ENCODE measurements at regions not wholly inside any gene's neighbourhood (a gene's known extent, or its start where the extent isn't known, plus 50 kb on each side); places are given as distances from the start of the nearest gene placed in this dataset.

DNA sequence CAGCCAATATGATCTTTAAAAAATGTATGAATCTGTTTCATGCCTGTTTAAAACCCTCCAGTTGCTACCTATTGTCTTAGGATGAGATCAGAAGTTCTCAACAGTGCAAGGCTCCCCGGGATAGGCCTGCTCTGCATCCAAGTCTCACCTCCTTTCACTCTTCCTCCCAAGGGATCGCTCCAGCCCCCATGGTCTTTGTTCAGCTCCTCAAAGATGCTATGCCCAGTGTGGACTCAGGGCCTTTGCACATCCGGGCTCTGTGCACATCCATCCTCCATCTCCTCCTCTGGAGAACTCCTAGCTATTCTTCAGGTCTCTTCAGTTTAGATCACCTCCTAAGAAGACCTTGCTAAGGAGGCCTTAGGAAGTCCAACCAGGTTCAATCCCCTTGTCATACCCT is 82.7 kb upstream of the LEP start:
- H3K36me3 Mint-ChIP-seq = no peaks in the 10 kb centered on the region
- no peak for TF ChIP-seq FOXP1 (CRISPR knock-in tag; IDR thresholded peaks at IDR 0.05; ENCODE audit: borderline replicate concordance)
- TF ChIP-seq TP53 (CRISPR knock-in tag; IDR thresholded peaks at IDR 0.05) = no peak
- TF ChIP-seq, protein P1, sequence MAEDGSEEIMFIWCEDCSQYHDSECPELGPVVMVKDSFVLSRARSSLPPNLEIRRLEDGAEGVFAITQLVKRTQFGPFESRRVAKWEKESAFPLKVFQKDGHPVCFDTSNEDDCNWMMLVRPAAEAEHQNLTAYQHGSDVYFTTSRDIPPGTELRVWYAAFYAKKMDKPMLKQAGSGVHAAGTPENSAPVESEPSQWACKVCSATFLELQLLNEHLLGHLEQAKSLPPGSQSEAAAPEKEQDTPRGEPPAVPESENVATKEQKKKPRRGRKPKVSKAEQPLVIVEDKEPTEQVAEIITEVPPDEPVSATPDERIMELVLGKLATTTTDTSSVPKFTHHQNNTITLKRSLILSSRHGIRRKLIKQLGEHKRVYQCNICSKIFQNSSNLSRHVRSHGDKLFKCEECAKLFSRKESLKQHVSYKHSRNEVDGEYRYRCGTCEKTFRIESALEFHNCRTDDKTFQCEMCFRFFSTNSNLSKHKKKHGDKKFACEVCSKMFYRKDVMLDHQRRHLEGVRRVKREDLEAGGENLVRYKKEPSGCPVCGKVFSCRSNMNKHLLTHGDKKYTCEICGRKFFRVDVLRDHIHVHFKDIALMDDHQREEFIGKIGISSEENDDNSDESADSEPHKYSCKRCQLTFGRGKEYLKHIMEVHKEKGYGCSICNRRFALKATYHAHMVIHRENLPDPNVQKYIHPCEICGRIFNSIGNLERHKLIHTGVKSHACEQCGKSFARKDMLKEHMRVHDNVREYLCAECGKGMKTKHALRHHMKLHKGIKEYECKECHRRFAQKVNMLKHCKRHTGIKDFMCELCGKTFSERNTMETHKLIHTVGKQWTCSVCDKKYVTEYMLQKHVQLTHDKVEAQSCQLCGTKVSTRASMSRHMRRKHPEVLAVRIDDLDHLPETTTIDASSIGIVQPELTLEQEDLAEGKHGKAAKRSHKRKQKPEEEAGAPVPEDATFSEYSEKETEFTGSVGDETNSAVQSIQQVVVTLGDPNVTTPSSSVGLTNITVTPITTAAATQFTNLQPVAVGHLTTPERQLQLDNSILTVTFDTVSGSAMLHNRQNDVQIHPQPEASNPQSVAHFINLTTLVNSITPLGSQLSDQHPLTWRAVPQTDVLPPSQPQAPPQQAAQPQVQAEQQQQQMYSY (CRISPR knock-in tag; IDR thresholded peaks at IDR 0.05) = no peak
- no peak for TF ChIP-seq FOXK1 (CRISPR knock-in tag; IDR thresholded peaks at IDR 0.05)
- TF ChIP-seq GABPB1 (CRISPR knock-in tag; IDR thresholded peaks at IDR 0.05) = no peak
- TF ChIP-seq, protein P2, sequence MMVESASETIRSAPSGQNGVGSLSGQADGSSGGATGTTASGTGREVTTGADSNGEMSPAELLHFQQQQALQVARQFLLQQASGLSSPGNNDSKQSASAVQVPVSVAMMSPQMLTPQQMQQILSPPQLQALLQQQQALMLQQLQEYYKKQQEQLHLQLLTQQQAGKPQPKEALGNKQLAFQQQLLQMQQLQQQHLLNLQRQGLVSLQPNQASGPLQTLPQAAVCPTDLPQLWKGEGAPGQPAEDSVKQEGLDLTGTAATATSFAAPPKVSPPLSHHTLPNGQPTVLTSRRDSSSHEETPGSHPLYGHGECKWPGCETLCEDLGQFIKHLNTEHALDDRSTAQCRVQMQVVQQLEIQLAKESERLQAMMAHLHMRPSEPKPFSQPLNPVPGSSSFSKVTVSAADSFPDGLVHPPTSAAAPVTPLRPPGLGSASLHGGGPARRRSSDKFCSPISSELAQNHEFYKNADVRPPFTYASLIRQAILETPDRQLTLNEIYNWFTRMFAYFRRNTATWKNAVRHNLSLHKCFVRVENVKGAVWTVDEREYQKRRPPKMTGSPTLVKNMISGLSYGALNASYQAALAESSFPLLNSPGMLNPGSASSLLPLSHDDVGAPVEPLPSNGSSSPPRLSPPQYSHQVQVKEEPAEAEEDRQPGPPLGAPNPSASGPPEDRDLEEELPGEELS (CRISPR knock-in tag; IDR thresholded peaks at IDR 0.05) = no peak
- TF ChIP-seq, protein P3, sequence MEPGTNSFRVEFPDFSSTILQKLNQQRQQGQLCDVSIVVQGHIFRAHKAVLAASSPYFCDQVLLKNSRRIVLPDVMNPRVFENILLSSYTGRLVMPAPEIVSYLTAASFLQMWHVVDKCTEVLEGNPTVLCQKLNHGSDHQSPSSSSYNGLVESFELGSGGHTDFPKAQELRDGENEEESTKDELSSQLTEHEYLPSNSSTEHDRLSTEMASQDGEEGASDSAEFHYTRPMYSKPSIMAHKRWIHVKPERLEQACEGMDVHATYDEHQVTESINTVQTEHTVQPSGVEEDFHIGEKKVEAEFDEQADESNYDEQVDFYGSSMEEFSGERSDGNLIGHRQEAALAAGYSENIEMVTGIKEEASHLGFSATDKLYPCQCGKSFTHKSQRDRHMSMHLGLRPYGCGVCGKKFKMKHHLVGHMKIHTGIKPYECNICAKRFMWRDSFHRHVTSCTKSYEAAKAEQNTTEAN (CRISPR knock-in tag; IDR thresholded peaks at IDR 0.05) = no peak
- no peak for TF ChIP-seq ZNF317 (CRISPR knock-in tag; IDR thresholded peaks at IDR 0.05; ENCODE audit: borderline replicate concordance, low read depth)
- no peak for TF ChIP-seq JAZF1 (CRISPR knock-in tag; IDR thresholded peaks at IDR 0.05)
- TF ChIP-seq ZNF138 (CRISPR knock-in tag; conservative IDR thresholded peaks at IDR 0.05) = no peak
- TF ChIP-seq, protein P4, sequence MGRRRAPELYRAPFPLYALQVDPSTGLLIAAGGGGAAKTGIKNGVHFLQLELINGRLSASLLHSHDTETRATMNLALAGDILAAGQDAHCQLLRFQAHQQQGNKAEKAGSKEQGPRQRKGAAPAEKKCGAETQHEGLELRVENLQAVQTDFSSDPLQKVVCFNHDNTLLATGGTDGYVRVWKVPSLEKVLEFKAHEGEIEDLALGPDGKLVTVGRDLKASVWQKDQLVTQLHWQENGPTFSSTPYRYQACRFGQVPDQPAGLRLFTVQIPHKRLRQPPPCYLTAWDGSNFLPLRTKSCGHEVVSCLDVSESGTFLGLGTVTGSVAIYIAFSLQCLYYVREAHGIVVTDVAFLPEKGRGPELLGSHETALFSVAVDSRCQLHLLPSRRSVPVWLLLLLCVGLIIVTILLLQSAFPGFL (CRISPR knock-in tag; IDR thresholded peaks at IDR 0.05; ENCODE audit: borderline replicate concordance) = no peak
- TF ChIP-seq SP1 (CRISPR knock-in tag; conservative IDR thresholded peaks at IDR 0.05) = no peak
- TF ChIP-seq, protein P5, sequence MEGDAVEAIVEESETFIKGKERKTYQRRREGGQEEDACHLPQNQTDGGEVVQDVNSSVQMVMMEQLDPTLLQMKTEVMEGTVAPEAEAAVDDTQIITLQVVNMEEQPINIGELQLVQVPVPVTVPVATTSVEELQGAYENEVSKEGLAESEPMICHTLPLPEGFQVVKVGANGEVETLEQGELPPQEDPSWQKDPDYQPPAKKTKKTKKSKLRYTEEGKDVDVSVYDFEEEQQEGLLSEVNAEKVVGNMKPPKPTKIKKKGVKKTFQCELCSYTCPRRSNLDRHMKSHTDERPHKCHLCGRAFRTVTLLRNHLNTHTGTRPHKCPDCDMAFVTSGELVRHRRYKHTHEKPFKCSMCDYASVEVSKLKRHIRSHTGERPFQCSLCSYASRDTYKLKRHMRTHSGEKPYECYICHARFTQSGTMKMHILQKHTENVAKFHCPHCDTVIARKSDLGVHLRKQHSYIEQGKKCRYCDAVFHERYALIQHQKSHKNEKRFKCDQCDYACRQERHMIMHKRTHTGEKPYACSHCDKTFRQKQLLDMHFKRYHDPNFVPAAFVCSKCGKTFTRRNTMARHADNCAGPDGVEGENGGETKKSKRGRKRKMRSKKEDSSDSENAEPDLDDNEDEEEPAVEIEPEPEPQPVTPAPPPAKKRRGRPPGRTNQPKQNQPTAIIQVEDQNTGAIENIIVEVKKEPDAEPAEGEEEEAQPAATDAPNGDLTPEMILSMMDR (IDR thresholded peaks at IDR 0.05) = no peak
- no peak for TF ChIP-seq NFE2L1 (CRISPR knock-in tag; IDR thresholded peaks at IDR 0.05)
- TF ChIP-seq SMAD4 (CRISPR knock-in tag; IDR thresholded peaks at IDR 0.05) = no peak
- TF ChIP-seq TEAD4 (CRISPR knock-in tag; IDR thresholded peaks at IDR 0.05) = no peak
- no peak for TF ChIP-seq PRRX2 (CRISPR knock-in tag; IDR thresholded peaks at IDR 0.05)
- no peak for TF ChIP-seq HMGA2 (CRISPR knock-in tag; IDR thresholded peaks at IDR 0.05)
- TF ChIP-seq, protein P6, sequence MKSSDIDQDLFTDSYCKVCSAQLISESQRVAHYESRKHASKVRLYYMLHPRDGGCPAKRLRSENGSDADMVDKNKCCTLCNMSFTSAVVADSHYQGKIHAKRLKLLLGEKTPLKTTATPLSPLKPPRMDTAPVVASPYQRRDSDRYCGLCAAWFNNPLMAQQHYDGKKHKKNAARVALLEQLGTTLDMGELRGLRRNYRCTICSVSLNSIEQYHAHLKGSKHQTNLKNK (CRISPR knock-in tag; IDR thresholded peaks at IDR 0.05) = no peak
- TF ChIP-seq, protein P7, sequence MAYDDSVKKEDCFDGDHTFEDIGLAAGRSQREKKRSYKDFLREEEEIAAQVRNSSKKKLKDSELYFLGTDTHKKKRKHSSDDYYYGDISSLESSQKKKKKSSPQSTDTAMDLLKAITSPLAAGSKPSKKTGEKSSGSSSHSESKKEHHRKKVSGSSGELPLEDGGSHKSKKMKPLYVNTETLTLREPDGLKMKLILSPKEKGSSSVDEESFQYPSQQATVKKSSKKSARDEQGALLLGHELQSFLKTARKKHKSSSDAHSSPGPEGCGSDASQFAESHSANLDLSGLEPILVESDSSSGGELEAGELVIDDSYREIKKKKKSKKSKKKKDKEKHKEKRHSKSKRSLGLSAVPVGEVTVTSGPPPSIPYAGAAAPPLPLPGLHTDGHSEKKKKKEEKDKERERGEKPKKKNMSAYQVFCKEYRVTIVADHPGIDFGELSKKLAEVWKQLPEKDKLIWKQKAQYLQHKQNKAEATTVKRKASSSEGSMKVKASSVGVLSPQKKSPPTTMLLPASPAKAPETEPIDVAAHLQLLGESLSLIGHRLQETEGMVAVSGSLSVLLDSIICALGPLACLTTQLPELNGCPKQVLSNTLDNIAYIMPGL (CRISPR knock-in tag; IDR thresholded peaks at IDR 0.05) = no peak
- DNase-seq (ENCODE audit: low spot score) (no peak), ATAC-seq (no peak)
- H3K27ac Mint-ChIP-seq = no peak overlapping the region
- ChIA-PET CTCF (no interaction called here), POLR2A (no interaction called here)
- no peak overlapping the region for H3K4me3 Mint-ChIP-seq
- peaks cover 22% of the 10 kb centered on the region for H3K4me1 Mint-ChIP-seq
- no peaks in the 10 kb centered on the region for H3K9me3 Mint-ChIP-seq
- peaks cover 49% of the 10 kb centered on the region for H3K27me3 Mint-ChIP-seq (ENCODE audit: low read depth)
